Liver (tissue), 3 donors: ENCODE measurements at regions not wholly inside any gene's neighbourhood (a gene's known extent, or its start where the extent isn't known, plus 50 kb on each side); places are given as distances from the start of the nearest gene placed in this dataset.

Source experiments
- FOXA1 ChIP-seq: IDR thresholded peaks from 2 replicates; pipeline ENCODE4 v1.6.1; 2016; ENCODE audit warnings: antibody characterized with exemption
- NR2F2 ChIP-seq: IDR thresholded peaks from 2 replicates; pipeline ENCODE4 v1.6.1; 2016; ENCODE audit warnings: antibody characterized with exemption
- RAD21 ChIP-seq, 2 donors: IDR thresholded peaks; 2 replicates each; pipeline ENCODE4 v1.6.1; 2016; ENCODE audit warnings: antibody characterized with exemption in 2 of 2, mild to moderate bottlenecking in 2 of 2
- RXRA ChIP-seq, 2 donors: IDR thresholded peaks; 2 replicates each; pipeline ENCODE4 v1.6.1; 2017 to 2018; ENCODE audit warnings: antibody characterized with exemption in 2 of 2, mild to moderate bottlenecking in 1 of 2
- SP1 ChIP-seq: IDR thresholded peaks from 2 replicates; pipeline ENCODE4 v1.6.1; 2018; ENCODE audit warnings: antibody characterized with exemption, mild to moderate bottlenecking
- TAF1 ChIP-seq: conservative IDR thresholded peaks from 2 replicates; pipeline ENCODE4 v1.6.1; 2016; ENCODE audit warnings: antibody characterized with exemption, mild to moderate bottlenecking
- YY1 ChIP-seq: IDR thresholded peaks from 2 replicates; pipeline ENCODE4 v1.6.1; 2016; ENCODE audit warnings: antibody characterized with exemption, mild to moderate bottlenecking
- TF ChIP-seq, protein P1 (sequence below): fragments of 150-350 bp; IDR thresholded peaks from 2 replicates; pipeline ENCODE4 v1.5.1; 2017; ENCODE audit warnings: improper control_type of control experiment, low read depth, low read length; ENCODE audit not compliant: missing input control
- TF ChIP-seq, protein P2 (sequence below): IDR thresholded peaks from 2 replicates; pipeline ENCODE4 v1.6.1; 2016; ENCODE audit warnings: antibody characterized with exemption
- TF ChIP-seq, protein P3 (sequence below): IDR thresholded peaks from 2 replicates; pipeline ENCODE4 v1.6.1; 2016; ENCODE audit warnings: antibody characterized with exemption
- TF ChIP-seq, protein P4 (sequence below): IDR thresholded peaks from 2 replicates; pipeline ENCODE4 v1.6.1; 2016; ENCODE audit warnings: antibody characterized with exemption, mild to moderate bottlenecking
- TF ChIP-seq, protein P5 (sequence below): IDR thresholded peaks from 2 replicates; pipeline ENCODE4 v1.6.1; 2016; ENCODE audit warnings: antibody characterized with exemption
- donor health status: healthy.
- donor health status: healthy.

DNA sequence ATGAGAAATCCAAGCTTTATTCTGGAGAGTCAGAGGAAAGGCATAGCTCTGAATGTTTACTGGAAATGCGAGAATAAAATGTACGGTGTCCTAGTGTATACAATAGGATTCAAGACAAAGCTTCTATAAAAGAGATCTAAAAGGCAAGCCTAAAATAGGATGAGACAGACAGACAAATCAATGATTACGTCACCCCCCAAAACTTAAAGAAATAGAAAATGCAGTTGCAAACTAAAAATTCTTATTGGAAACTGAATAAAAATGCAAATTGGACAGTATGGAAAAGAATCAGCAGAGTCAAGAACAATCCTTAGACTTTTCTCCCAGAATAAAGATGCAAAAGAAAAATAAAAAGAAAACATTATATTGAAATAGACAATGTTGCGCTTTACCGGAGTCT, 245.9 kb downstream of the POM121L12 start:
- TF ChIP-seq, protein P1, sequence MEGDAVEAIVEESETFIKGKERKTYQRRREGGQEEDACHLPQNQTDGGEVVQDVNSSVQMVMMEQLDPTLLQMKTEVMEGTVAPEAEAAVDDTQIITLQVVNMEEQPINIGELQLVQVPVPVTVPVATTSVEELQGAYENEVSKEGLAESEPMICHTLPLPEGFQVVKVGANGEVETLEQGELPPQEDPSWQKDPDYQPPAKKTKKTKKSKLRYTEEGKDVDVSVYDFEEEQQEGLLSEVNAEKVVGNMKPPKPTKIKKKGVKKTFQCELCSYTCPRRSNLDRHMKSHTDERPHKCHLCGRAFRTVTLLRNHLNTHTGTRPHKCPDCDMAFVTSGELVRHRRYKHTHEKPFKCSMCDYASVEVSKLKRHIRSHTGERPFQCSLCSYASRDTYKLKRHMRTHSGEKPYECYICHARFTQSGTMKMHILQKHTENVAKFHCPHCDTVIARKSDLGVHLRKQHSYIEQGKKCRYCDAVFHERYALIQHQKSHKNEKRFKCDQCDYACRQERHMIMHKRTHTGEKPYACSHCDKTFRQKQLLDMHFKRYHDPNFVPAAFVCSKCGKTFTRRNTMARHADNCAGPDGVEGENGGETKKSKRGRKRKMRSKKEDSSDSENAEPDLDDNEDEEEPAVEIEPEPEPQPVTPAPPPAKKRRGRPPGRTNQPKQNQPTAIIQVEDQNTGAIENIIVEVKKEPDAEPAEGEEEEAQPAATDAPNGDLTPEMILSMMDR, result no peak
- no peak for TF ChIP-seq YY1
- no peak for TF ChIP-seq RXRA (IDR thresholded peaks at IDR 0.05)
- TF ChIP-seq FOXA1, result no peak
- TF ChIP-seq, protein P2, sequence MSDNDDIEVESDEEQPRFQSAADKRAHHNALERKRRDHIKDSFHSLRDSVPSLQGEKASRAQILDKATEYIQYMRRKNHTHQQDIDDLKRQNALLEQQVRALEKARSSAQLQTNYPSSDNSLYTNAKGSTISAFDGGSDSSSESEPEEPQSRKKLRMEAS, result no peak
- no peak for TF ChIP-seq SP1
- TF ChIP-seq RAD21 (IDR thresholded peaks at IDR 0.05), result no peak
- TF ChIP-seq, protein P3, sequence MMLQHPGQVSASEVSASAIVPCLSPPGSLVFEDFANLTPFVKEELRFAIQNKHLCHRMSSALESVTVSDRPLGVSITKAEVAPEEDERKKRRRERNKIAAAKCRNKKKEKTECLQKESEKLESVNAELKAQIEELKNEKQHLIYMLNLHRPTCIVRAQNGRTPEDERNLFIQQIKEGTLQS, result no peak
- TF ChIP-seq, protein P4, sequence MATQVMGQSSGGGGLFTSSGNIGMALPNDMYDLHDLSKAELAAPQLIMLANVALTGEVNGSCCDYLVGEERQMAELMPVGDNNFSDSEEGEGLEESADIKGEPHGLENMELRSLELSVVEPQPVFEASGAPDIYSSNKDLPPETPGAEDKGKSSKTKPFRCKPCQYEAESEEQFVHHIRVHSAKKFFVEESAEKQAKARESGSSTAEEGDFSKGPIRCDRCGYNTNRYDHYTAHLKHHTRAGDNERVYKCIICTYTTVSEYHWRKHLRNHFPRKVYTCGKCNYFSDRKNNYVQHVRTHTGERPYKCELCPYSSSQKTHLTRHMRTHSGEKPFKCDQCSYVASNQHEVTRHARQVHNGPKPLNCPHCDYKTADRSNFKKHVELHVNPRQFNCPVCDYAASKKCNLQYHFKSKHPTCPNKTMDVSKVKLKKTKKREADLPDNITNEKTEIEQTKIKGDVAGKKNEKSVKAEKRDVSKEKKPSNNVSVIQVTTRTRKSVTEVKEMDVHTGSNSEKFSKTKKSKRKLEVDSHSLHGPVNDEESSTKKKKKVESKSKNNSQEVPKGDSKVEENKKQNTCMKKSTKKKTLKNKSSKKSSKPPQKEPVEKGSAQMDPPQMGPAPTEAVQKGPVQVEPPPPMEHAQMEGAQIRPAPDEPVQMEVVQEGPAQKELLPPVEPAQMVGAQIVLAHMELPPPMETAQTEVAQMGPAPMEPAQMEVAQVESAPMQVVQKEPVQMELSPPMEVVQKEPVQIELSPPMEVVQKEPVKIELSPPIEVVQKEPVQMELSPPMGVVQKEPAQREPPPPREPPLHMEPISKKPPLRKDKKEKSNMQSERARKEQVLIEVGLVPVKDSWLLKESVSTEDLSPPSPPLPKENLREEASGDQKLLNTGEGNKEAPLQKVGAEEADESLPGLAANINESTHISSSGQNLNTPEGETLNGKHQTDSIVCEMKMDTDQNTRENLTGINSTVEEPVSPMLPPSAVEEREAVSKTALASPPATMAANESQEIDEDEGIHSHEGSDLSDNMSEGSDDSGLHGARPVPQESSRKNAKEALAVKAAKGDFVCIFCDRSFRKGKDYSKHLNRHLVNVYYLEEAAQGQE, result no peak
- TF ChIP-seq, protein P5, sequence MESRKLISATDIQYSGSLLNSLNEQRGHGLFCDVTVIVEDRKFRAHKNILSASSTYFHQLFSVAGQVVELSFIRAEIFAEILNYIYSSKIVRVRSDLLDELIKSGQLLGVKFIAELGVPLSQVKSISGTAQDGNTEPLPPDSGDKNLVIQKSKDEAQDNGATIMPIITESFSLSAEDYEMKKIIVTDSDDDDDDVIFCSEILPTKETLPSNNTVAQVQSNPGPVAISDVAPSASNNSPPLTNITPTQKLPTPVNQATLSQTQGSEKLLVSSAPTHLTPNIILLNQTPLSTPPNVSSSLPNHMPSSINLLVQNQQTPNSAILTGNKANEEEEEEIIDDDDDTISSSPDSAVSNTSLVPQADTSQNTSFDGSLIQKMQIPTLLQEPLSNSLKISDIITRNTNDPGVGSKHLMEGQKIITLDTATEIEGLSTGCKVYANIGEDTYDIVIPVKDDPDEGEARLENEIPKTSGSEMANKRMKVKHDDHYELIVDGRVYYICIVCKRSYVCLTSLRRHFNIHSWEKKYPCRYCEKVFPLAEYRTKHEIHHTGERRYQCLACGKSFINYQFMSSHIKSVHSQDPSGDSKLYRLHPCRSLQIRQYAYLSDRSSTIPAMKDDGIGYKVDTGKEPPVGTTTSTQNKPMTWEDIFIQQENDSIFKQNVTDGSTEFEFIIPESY, result no peak
- no peak for TF ChIP-seq NR2F2
- TF ChIP-seq TAF1, result no peak
